ENCODE measurements at regions not wholly inside any gene's neighbourhood (a gene's known extent, or its start where the extent isn't known, plus 50 kb on each side); places are given as distances from the start of the nearest gene placed in this dataset.

DNA sequence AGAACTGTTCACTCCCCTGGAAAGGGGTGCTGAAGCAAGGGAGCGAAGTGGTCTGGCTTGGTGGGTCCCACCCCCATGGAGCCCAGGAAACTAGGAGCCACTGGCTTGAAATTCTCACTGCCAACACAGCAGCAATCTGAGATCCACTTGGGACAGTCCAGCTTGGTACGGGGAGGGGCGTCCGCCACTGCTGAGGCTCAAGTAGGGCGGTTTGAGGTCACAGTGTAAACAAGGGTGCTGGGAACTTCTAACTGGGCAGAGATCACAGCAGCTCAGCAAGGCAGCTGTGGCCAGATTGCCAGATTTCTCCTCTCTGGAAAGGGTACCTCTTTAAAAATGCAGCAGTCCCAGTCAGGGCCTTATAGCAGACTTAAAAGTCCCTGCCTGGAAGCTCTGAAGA lies 53.9 kb upstream of the GALNTL6 start:
- ATAC-seq (no peak), DNase-seq (ENCODE audit: low spot score) (no peak)

GRCh38 chr4:171751538-171751937 lies 61.7 kb upstream of the GALNTL6 start:
- DNase-seq (ENCODE audit: low spot score) (no peak), ATAC-seq (no peak)

DNA sequence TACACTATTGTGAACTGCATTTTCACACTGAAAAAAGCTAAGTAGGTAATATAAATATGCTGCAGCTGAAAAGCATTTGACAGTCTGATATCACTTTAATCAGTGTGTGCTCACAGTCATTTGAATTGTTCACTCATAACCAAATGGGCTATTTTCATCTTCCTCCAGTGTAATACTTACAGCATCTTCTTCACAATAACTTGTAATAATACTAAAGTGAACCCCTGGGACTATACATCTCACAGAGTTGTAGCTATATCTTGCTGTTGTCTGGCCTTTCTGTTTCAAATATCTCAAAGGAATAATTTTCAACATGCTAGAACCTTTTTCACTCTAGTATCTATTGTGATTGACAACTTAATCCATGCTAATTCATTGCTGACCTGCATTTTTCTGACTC lies 66.8 kb upstream of the GALNTL6 start:
- ATAC-seq = no peak
- DNase-seq (ENCODE audit: low spot score) = no peak

DNA sequence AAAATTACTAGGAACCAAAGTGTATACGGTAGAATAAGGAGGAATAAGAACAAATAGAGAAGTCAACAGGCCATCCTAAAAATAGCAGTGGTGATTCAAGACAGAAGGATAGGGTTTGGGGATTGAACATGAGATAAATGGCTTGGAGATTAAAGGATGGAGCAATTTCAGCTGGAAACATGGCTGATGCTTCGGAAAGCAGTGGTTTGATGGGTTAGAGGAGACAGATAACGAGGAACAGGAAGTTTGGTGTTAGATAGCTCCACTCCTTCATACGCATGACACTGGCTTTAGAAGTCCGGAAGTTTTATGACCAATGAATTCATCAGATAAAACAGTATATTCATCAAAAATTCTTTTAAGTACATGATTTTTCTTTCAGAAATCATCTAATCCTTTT lies 70.8 kb upstream of the GALNTL6 start:
- no peak for DNase-seq (ENCODE audit: low spot score)

DNA sequence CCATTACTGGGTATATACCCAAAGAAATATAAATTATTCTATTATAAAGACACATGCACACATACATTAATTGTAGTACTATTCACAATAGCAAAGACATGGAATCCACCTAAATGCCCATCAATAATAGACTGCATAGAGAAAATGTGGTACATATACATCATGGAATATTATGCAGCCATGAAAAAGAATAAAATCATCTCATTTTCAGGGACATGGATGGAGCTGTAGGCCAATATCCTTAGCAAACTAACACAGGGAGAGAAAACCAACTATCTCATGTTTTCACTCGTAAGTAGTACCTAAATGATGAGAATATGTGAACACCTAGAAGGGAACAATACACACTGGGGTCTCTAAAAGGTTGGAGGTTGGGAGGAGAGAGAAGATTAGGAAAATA lies 86.0 kb upstream of the GALNTL6 start:
- no peak for DNase-seq (ENCODE audit: low spot score)
- ATAC-seq = no peak

More for the DNA sequence above, 70.8 kb upstream of the GALNTL6 start:
- no peak for ATAC-seq

- ATAC-seq (no peak), DNase-seq (ENCODE audit: low spot score) (no peak)
These were observed 91.3 kb upstream of the GALNTL6 start for GRCh38 chr4:171721937-171722336.

- ATAC-seq (no peak), DNase-seq (ENCODE audit: low spot score) (no peak)
These were observed 93.5 kb upstream of the GALNTL6 start for GRCh38 chr4:171719691-171720090.

DNA sequence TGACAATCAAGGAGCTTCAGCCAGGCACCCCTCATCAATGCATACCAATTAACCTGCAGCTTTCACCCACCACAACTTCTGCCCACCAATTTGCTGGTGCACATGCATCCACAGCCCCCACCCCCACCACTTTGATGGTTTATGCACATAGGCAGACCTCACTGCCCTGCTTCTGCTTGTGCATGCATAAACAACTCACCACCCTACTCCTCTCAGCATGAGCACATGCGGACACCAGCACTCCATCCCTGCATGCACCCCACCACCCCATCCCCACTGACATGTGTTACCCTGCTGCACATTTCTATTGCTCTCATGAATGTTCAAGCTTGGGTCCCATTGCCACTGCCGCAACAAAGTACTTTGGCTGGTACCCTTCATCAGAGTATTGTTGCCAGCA lies 94.5 kb upstream of the GALNTL6 start:
- ATAC-seq (no peak), DNase-seq (ENCODE audit: low spot score) (no peak)

- DNase-seq (ENCODE audit: low spot score) = no peak
- no peak for ATAC-seq
These were observed 95.1 kb upstream of the GALNTL6 start for GRCh38 chr4:171718069-171718468.

DNA sequence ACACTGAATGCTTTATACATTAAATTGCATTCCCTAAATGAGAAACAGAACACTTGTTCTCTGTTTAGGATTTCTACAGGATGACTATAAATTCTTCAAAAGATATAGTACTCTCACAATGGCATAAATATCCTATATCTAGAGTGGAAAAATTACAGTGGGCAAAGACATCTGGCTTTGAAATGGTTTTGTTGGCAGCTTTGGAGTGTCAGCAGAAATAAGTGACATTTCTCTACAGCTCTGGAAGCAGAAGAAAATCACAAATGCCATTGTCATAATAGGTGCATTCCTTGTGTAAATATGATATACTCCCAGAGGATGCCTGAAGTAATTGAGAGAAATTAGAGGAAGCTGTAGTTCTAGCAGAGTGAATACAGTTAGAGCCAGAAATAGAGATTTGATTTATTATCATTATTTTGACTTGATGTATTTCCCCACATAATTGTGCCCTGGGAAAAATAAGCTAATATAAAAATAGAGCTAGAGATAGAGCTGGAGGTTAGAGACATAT lies 95.9 kb upstream of the GALNTL6 start:
- no peak for DNase-seq (ENCODE audit: low spot score)
- ATAC-seq = no peak

DNA sequence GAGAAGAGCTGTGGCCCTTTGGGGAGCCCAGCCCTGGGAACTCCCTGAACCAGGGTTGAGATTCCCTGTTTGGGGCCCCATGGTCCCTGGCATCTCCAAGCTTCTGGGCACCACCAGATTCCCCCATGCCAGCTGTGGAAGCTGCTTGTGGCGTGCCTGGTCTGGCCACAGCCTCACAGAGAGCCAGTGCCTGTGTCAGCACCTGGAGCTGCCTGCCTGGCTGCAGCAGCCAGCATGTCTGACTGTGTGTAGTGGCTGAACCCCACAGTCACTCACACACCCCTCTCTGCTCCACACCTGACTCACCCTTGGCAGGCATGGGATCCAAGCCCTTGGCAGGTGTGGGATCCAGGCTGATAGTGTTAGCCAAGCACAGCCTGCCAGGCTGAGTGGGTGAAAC lies 97.2 kb upstream of the GALNTL6 start:
- ATAC-seq = no peak
- DNase-seq (ENCODE audit: low spot score) = no peak

DNA sequence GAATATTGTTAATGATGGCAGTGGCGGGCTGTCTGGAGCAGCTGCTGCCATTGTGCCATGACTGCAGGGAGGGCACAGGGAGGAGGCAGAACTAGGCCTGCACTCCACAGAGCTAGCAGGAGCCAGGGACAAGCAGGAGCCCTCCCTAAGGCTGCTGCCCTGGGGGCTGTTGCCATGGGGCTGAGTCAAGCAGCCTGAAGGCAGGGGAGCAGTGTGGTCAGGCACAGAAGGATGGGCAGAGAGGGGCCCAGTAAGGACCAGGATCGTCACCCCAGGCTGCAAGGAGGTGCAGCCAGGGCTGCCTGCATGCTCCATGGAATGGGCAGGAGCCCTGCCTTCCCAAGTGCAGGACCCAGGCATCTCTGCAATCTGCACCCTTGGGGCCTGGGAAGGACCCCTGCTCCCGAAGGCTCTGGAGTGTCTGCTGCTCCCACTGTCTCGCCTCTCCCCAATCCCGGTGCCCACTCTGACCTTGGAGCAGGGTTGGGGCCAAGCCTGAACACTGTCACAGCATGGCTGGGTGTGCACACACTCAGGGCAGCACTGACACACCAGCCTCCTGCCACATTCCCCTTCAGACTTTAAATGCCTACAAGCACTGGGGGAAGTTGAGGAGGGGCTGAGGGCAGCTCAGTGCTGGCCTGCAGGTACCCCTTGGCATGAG lies 98.3 kb upstream of the GALNTL6 start:
- DNase-seq (ENCODE audit: low spot score) = no peak
- no peak for ATAC-seq

DNA sequence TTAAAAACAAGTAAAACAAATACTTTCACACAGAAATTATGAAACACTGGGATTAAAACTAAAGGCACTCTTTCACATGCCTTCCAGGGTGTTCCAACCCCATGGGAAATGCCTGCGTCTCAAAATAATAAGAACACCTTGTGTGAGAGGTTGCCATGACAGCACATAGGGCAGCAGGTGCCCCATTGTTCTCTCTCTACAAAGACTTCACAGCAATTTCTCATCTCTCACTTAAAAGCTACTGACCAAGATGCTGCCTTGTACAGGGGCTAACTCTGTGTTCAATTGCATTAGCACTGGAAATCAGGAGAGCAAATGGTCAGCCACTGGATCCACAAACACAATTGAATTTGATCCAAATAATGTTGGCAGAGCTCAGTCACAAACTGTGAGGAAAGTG lies 102.5 kb upstream of the GALNTL6 start:
- ATAC-seq (no peak), DNase-seq (ENCODE audit: low spot score) (no peak)

DNA sequence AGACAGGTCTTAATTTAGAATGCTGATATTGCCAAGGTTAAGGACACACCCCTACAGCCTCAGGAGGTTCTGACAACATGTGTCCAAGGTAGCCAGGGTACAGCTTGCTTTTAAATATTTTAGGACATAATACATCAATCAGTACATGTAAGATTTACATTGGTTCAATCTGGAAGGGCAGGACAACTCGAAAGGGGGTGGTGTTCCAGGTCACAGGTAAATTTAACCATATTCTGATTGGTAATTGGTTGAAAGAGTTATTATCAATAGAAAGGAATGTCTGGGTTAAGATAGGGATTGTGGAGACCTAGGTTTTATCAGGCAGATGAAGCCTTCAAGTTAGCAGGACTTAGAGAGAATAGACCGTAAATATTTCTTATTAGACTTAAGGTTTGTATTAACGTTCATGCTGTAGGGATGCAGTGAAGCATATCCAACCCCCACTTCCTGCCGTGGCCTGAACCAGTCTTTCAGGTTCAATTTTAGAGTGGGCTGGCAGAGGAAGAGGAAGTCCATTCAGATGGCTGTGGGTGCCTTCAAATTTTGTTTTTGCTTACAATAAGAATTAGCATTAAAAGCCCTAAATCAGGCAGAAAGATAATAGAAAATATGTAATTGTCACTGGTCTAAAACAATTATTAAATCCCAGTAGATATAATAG lies 136.5 kb upstream of the GALNTL6 start:
- ATAC-seq = no peak
- no peak for DNase-seq (ENCODE audit: low spot score)

- DNase-seq (ENCODE audit: low spot score) = no peak
These were observed 138.4 kb upstream of the GALNTL6 start for GRCh38 chr4:171674781-171675180.

GRCh38 chr4:171668403-171668802 lies 144.8 kb upstream of the GALNTL6 start:
- DNase-seq (ENCODE audit: low spot score) (no peak), ATAC-seq (no peak)

More at GRCh38 chr4:171674781-171675180, 138.4 kb upstream of the GALNTL6 start:
- no peak for ATAC-seq

- no peak for ATAC-seq
- no peak for DNase-seq (ENCODE audit: low spot score)
These were observed 145.3 kb upstream of the GALNTL6 start for GRCh38 chr4:171667906-171668305.

DNA sequence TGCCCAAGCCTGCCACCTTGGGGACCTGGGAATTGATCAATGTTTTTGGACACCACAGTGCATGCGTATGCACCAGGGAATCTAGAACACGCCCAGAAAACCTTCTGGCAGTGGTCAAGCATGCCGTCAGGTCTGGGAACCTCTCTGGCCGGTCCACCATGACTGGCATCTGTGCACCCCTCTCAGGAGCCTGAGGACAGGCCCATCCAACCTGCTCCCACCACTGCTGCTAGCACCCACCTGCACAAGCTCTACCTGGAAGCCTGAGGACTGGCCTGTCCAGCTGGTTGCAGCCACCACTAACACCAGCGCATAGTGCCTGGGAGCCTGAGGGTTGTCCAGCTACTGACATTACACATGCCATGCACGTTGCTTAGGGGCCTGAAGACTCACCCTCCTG lies 162.1 kb upstream of the GALNTL6 start:
- ATAC-seq (no peak), DNase-seq (ENCODE audit: low spot score) (no peak)

DNA sequence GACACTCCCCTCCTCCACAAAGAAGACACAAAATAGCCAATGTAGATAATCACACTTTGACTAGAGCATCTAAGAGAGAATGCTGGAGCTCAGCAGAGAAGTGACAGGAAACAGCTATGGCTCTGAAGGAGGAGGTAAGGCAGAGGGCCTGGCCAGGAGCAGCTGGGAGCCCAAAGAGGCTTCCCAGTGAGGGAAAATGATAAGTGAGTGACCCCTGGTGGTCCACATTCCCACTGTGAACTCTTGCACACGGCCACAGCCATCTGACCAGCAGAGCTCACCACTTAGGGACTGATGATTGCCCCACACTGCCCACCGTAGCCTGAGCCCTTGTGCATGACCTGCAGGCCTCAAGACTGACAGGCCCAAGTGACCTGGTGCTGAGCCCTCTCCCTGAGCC lies 162.7 kb upstream of the GALNTL6 start:
- ATAC-seq (no peak), DNase-seq (ENCODE audit: low spot score) (no peak)

GRCh38 chr4:171648926-171649325 lies 164.3 kb upstream of the GALNTL6 start:
- DNase-seq (ENCODE audit: low spot score) (no peak), ATAC-seq (no peak)

DNA sequence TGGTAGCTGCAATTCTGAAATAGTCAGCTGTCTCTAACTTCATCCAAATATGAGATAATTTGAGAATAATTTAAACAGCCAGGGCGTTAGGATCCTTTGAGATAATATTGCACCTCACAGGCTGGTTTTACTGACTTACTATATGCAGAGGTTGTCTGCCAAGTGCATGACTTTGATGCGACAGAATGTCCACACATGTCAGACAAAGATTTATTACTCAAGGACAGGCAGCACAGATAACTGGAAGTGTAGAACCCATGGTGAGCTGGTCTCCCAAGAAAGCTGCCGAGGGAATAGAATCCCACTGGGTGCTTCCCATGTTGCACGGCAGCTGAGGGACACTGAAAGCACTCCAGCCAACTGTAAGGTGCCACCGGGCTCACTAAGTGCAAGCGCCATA lies 166.2 kb upstream of the GALNTL6 start:
- ATAC-seq = no peak
- no peak for DNase-seq (ENCODE audit: low spot score)

DNA sequence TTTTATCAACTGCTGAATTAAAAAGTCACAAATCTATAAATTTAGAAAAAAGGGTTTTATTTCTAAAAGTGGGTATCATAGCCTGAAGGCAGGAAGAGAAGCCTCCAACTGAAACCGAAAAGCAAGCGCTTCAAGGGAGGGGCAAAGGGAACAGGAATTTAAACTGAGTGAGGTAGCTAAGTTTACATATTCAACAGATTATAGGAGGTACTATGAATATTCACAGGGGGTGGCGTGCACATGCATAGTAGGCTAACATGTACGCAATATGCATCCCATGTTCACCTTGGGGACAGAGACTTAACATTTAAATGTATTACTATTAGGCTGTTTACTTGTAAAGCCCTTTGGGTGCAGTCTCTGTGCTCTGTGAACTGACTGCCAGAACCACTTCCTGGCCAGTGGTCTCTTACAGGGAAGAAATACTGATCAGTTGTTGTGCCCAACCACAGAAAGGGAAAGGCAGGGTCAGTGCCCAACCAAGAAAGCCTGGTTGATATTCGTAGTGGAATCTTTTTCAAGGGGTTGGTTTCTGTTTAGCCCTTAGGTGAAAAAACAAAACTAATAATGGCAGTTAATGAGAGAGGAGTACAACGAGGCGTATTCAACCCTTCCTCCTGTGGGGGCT lies 168.7 kb upstream of the GALNTL6 start:
- ATAC-seq (no peak), DNase-seq (ENCODE audit: low spot score) (no peak)

Measured in left lobe of liver (tissue), 2 donors.